GM12865 (cell line): ENCODE measurements at regions not wholly inside any gene's neighbourhood (a gene's known extent, or its start where the extent isn't known, plus 50 kb on each side); places are given as distances from the start of the nearest gene placed in this dataset.

ENCODE experiments used
- DNase-seq: peaks from one replicate; pipeline ENCODE4 v3.0.0; 2010; ENCODE audit warnings: low read depth
- H3K4me3 ChIP-seq: 2 replicates; pipeline ENCODE4 v1.5.1; 2011; ENCODE audit warnings: mild to moderate bottlenecking, low read depth, low read length, control low read depth
- TF ChIP-seq, protein P1 (sequence below): IDR thresholded peaks from 2 replicates; pipeline ENCODE4 v1.5.1; 2011; ENCODE audit warnings: low read length, control low read depth, low read depth, inconsistent platforms; ENCODE audit not compliant: insufficient read depth; ENCODE audit errors: missing control alignments

DNA sequence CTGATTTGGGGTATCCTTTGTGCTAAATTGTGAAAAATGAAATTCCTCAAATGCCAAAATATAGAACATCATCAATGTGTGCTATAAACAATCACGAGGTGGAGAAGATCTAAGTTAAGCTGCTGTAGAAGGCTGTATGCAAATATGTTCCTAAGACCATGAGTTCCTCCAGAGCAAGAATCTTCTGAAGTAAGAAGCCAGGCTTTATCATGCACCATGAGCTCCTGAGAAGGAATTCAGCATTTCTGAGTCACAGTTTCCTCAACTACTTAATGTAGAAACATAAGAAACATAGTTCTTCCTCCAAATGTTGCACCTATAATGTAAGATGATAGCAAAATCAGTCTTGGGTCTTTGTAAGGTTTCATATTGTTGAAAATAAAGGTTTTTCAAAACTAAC is 241.7 kb upstream of the MDFIC2 start:
- DNase-seq, result no peak

DNA sequence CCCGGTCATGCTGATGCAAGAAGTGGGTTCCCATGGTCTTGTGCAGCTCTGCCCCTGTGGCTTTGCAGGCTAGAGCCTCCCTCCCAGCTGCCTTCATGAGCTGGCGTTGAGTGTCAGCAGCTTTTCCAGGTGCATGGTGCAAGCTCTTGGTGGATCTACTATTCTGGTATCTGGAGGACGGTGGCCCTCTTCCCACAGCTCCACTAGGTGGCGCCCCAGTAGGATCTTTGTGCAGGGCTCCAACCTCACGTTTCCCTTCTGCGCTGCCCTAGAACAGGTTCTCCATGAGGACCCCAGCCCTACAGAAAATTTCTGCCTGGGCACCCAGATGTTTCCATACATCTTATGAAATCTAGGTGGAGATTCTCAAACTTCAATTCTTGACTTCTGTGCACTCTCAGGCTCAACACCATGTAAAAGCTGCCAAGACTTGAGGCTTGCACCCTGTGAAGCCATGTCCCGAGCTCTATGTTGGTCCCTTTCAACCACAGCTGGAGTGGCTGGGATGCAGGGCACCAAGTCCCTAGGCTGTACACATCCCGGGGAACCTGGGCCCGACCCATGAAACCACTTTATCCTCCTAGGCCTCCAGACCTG is 238.4 kb upstream of the MDFIC2 start:
- TF ChIP-seq, protein P1, sequence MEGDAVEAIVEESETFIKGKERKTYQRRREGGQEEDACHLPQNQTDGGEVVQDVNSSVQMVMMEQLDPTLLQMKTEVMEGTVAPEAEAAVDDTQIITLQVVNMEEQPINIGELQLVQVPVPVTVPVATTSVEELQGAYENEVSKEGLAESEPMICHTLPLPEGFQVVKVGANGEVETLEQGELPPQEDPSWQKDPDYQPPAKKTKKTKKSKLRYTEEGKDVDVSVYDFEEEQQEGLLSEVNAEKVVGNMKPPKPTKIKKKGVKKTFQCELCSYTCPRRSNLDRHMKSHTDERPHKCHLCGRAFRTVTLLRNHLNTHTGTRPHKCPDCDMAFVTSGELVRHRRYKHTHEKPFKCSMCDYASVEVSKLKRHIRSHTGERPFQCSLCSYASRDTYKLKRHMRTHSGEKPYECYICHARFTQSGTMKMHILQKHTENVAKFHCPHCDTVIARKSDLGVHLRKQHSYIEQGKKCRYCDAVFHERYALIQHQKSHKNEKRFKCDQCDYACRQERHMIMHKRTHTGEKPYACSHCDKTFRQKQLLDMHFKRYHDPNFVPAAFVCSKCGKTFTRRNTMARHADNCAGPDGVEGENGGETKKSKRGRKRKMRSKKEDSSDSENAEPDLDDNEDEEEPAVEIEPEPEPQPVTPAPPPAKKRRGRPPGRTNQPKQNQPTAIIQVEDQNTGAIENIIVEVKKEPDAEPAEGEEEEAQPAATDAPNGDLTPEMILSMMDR, result peak; percentile 80
- H3K4me3 ChIP-seq, result no peak overlapping the region
- peak; percentile 56 for DNase-seq

More for the DNA sequence above, 241.7 kb upstream of the MDFIC2 start:
- no peak overlapping the region for H3K4me3 ChIP-seq
- TF ChIP-seq, protein P1, result no peak

DNA sequence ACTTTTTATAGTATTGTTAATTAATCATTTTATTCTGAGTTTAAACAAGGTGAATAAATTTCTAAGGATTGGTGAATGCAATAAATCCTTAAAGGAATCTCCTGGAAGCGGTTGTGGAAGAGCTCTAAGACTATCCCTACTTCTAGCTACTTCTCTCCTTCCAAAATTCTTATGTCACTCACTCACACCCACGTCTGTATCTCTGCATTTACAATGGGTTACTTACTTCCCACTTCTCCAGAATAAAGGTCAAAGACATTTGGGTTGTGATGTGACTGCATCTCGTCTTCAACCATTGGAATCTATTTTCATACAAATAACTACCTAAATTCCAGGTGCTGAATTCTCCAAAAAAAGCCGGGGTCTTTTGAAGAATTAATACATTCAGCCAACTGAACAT is 234.2 kb upstream of the MDFIC2 start:
- TF ChIP-seq, protein P1, result no peak
- H3K4me3 ChIP-seq, result no peak overlapping the region
- no peak for DNase-seq

DNA sequence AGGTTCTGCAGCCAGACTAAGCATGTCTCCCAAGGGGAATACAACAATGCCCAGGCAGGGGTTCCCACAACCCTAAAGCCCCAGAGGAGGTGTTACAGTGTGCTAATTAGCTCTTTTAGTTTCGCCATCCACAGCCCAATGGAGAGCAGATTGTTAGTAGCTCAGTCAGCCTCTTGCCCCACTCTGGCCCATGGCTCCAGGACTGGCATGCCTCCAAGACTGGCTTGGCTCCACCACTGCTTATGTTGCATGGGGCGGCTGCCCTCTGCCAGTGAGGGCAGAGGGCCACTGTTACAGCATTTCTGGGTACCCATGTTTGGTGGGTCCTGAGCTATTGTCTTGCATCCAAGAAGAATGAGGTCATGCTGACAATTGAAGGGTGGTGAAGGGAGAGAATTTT is 231.1 kb upstream of the MDFIC2 start:
- no peak for DNase-seq
- no peak overlapping the region for H3K4me3 ChIP-seq
- TF ChIP-seq, protein P1, result no peak

DNA sequence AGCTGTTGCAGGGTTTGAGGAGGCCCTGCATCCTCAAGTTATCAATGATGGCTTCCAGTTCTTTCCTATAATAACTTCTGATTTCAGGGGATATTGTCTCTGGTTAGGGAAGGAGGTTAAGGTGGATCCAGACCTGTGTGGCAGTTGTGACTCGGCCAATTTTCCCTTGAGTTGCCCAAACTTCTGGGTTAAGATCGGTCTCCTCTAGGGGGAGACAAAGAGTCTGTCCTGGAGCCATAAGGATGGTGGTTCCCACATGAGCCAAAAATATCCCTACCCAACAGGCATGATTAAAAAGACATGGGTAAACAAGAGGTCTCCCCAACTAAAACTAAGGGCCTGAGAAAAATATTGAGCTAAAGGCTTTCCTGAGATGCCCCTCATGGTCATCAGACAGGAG is 227.5 kb upstream of the MDFIC2 start:
- TF ChIP-seq, protein P1, result peak; percentile 28
- no peak overlapping the region for H3K4me3 ChIP-seq
- DNase-seq, result peak; percentile 16

DNA sequence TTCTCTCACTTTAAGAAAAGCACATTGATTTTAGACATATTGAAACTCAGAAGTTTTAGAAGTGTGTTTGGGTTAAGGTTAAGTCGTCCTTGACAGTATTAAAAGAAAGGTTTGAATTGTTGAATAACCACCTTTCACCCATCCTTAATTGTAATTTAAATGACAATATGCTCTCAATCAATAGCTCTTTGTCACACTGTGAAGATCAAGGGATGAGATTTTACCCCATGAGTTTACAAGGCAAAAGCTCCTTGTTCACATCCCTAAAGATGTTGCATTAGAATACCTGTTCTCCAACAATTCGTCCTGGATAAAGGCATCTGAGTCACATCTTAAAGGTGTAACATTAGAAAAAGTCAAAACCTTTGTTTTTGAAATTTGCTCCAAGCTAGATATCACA is 220.4 kb upstream of the MDFIC2 start:
- H3K4me3 ChIP-seq, result no peak overlapping the region
- TF ChIP-seq, protein P1, result no peak
- DNase-seq, result no peak

DNA sequence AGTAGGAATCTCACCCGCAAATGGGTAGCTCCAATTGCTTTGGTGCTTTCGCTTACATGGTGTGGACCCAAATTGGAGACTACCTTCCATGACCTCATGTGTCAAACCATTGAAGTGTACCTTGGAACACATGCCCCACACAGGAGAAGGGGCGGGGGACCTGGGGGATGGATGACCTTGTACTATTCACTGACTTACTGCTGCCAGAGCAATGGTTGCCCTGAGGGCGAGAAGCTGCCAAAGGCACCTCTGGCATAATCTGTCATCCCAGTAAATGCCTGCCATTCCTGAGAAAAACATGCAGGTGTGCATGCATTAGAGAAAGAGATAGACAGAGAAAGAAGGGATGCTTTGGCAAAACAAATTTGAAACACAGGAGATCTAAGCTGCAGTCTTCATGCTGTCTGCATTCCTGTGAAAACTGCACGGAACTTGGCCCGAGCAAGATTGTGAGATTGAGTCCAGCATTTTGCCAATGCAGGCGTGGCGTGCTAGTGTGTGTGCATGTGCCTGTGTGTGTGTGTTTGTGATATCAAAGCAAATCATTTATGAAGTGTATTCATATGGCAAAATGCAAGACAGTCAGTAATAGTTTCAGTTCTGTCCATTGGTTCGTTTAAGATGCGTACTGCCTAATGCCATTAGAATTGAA is 219.5 kb upstream of the MDFIC2 start:
- TF ChIP-seq, protein P1, result no peak
- DNase-seq, result no peak
- no peak overlapping the region for H3K4me3 ChIP-seq
